AG04449 (cell line): ENCODE measurements at regions not wholly inside any gene's neighbourhood (a gene's known extent, or its start where the extent isn't known, plus 50 kb on each side); places are given as distances from the start of the nearest gene placed in this dataset.

Experiments used
- CTCF ChIA-PET: fragments of 350-600 bp; formaldehyde crosslinking; extraction: SDS; loops from one replicate; lab custom pipeline; 2021; ENCODE audit warnings: antibody characterized with exemption; lab: Yijun Ruan, JAX
- POLR2A ChIA-PET: fragments of 400-600, 350-600 bp; formaldehyde crosslinking; extraction: SDS; loops from one replicate; lab custom pipeline; 2020; ENCODE audit warnings: antibody characterized with exemption, inconsistent platforms; lab: Yijun Ruan, JAX
- DNase-seq: peaks from one replicate; pipeline ENCODE4 v3.0.0-alpha.2; 2010; ENCODE audit warnings: low read depth, low spot score
- H3K4me3 ChIP-seq: 2 replicates; pipeline ENCODE4 v1.5.1; 2011; ENCODE audit warnings: low read depth, mild to moderate bottlenecking, control low read depth, low read length
- TF ChIP-seq, protein P1 (sequence below): IDR thresholded peaks from one replicate; pipeline ENCODE4 v1.5.1; 2011; ENCODE audit warnings: mild to moderate bottlenecking, moderate library complexity, low read length, control low read depth, inconsistent platforms; ENCODE audit not compliant: insufficient read depth; ENCODE audit errors: missing control alignments

DNA sequence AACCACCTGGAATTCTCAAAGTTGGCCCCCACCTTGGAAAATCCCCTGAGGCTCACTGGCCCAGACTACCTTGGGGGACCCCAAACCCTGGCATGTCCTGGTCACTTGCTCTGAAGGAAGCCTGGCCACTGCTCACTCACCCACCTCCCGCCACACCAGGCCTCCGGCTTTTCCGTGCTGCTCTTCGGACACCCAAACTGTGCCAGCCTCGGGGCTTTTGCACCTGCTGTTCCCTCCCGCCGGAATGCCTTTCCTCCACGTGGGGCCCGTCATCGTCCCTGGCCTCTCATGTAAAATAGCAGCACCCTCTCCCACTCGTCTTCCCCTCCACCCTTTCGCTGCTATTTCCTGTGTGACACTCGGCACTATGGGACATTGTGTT lies 87.2 kb upstream of the NCOR2 start:
- no peak overlapping the region for H3K4me3 ChIP-seq
- no peak for DNase-seq
- ChIA-PET CTCF (interaction anchor here (0.8 to 1.8 kb wide), 3 partner anchors 11 to 144 kb away, joined by 3 to 7 read pairs (median 6); no protein-coding TSS in a partner anchor), POLR2A (interaction anchor here (0.7 kb wide), 1 partner anchor 104 kb away, joined by 3 read pairs; no protein-coding TSS in a partner anchor)
- TF ChIP-seq, protein P1, sequence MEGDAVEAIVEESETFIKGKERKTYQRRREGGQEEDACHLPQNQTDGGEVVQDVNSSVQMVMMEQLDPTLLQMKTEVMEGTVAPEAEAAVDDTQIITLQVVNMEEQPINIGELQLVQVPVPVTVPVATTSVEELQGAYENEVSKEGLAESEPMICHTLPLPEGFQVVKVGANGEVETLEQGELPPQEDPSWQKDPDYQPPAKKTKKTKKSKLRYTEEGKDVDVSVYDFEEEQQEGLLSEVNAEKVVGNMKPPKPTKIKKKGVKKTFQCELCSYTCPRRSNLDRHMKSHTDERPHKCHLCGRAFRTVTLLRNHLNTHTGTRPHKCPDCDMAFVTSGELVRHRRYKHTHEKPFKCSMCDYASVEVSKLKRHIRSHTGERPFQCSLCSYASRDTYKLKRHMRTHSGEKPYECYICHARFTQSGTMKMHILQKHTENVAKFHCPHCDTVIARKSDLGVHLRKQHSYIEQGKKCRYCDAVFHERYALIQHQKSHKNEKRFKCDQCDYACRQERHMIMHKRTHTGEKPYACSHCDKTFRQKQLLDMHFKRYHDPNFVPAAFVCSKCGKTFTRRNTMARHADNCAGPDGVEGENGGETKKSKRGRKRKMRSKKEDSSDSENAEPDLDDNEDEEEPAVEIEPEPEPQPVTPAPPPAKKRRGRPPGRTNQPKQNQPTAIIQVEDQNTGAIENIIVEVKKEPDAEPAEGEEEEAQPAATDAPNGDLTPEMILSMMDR: no peak

DNA sequence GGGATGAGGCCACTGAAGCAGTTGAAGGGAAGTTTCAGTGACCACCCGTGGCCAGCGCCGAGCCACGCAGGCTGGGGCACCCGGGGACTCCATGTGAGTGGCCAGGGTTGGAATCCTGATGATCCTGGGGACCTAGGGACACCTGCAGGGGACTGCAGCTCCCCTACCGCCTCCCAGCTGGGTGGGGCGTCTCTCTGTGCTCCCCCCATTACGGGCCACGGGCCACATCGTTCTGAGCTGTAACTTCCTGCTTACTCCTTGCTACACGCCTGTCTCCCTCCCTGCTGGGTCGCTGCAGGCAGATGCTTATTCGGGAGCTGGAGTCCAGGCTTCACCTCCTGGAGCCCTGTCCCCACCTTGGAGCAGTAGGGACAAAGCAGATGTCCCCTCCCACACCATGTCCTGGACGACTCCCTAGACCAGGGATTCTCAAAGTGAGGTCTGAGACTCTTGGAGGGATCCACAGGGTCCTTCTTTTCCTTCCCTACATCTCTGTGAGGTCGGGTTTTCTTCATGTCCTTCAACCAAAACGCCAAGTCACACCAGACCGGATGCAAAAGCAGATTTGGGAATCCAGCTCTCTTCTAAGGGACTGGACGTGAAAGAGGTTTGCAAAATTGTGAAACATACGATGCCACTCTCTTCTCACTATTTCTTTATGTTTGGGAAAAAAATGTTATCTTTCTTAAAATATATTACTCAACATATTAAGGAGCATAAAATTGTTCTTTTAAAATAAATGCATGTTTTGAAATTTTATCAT lies 85.9 kb upstream of the NCOR2 start:
- H3K4me3 ChIP-seq: no peak overlapping the region
- TF ChIP-seq, protein P1: no peak
- ChIA-PET POLR2A (no interaction called here), CTCF (interaction anchor here (1.5 kb wide), 1 partner anchor 13 kb away, joined by 3 read pairs; no protein-coding TSS in a partner anchor)
- DNase-seq: no peak

DNA sequence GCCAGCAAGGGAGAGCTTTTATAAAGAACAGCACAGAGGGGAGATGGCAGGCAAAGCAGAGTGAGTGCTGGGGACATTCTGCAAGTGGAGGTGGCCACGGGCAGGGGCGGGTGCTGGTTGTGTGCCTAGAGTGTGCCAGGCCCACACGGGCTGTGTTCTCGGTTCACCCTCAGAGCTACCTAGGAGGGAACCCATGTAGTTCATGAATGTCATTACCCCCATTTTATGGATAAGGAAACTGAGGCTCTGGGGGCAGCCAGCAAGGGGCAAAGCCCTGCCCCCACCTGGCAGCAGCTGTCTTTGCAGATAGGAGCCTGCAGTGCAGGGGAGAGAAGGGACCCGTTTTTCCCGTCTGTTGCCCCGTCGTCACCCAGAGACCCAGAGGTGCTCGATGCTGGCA lies 85.2 kb upstream of the NCOR2 start:
- ChIA-PET POLR2A (no interaction called here), CTCF (interaction anchor here (1.0 to 1.5 kb wide), 3 partner anchors 8 to 12 kb away, joined by 3 read pairs; no protein-coding TSS in a partner anchor)
- no peak overlapping the region for H3K4me3 ChIP-seq
- TF ChIP-seq, protein P1: no peak
- DNase-seq: no peak

DNA sequence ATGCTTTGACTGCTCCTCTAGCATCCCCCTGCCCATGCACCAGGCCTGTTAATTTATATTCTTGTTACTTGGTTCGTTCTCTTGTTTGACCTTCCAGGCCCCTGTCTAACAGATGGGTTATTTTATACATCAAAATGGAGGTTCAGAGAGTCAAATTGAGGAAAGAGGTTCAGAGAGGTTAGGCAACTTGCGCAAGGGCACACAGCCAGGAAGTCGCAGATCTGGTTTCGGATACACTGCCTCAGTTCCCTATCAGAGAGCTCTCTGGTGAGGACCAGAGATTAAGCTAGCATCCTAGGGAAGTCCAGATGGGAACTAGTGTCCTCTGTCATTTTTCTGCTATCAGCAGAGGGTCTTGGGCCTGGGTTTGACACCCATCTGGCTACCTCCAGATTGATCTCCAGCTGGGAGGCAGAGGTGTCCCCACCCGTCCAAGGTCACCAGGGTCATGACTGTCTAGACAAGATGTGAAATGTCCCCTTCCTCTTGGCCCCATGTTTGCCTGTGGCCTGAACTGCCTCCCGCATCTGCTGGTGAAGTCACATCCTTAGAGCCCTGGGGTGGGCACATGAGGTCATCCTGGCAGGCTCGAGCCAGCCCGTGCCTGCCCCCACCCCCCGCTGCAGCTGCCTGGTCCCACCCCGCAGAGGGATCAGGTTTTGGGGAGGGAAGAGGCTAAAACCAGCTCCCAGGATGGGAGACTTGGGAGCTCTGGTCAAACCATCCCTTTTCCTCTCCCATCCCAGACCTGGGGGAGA lies 84.3 kb upstream of the NCOR2 start:
- POLR2A ChIA-PET: no interaction called here
- no peak overlapping the region for H3K4me3 ChIP-seq
- no peak for DNase-seq
- CTCF ChIA-PET: interaction anchor here (0.5 to 1.2 kb wide), 3 partner anchors 9 to 18 kb away, joined by 3 read pairs; no protein-coding TSS in a partner anchor
- TF ChIP-seq, protein P1: no peak

GRCh38 chr12:124650912-124651311 lies 83.5 kb upstream of the NCOR2 start:
- POLR2A ChIA-PET: no interaction called here
- no peak for DNase-seq
- H3K4me3 ChIP-seq: no peak overlapping the region
- TF ChIP-seq, protein P1: no peak
- CTCF ChIA-PET: interaction anchor here (1.3 kb wide), 1 partner anchor 10 kb away, joined by 4 read pairs; no protein-coding TSS in a partner anchor
